Activated naive CD4-positive, alpha-beta T cell treated with anti-CD3 and anti-CD28 coated beads for 36 hours (primary cell): ENCODE measurements at regions not wholly inside any gene's neighbourhood (a gene's known extent, or its start where the extent isn't known, plus 50 kb on each side); places are given as distances from the start of the nearest gene placed in this dataset.

Source experiments
- CTCF ChIA-PET: fragments of 350-600 bp; sonication (Branson Sonifier 250); formaldehyde crosslinking; loops from one replicate; lab custom pipeline; 2021; ENCODE audit warnings: antibody characterized with exemption; lab: Charles Lee
- DNase-seq: peaks from one replicate; pipeline ENCODE4 v3.0.0-alpha.2; 2020
- H3K27ac Mint-ChIP-seq: one replicate; pipeline ENCODE4 v1.8.0; 2021; ENCODE audit warnings: mild to moderate bottlenecking, mixed read lengths
- H3K27me3 Mint-ChIP-seq: one replicate; pipeline ENCODE4 v1.8.0; 2021; ENCODE audit warnings: low read depth, mixed read lengths
- H3K36me3 Mint-ChIP-seq: one replicate; pipeline ENCODE4 v1.8.0; 2021; ENCODE audit warnings: low read depth, mixed read lengths
- H3K4me1 Mint-ChIP-seq: one replicate; pipeline ENCODE4 v1.8.0; 2021; ENCODE audit warnings: low read depth, mixed read lengths
- H3K4me3 Mint-ChIP-seq: one replicate; pipeline ENCODE4 v1.8.0; 2021; ENCODE audit warnings: mild to moderate bottlenecking, moderate library complexity, mixed read lengths
- H3K9me3 Mint-ChIP-seq: one replicate; pipeline ENCODE4 v1.8.0; 2021; ENCODE audit warnings: mixed read lengths
- intact Hi-C: fragments of 100-400 bp; cut with micrococcal nuclease; formaldehyde crosslinking; loops from one replicate; pipeline ENCODE4 v1.15.1; 2023

GRCh38 chr10:62653254-62653653 lies 151.3 kb upstream of the ADO start:
- DNase-seq, result no peak
- no peak overlapping the region for H3K27ac Mint-ChIP-seq
- no peaks in the 10 kb centered on the region for H3K4me1 Mint-ChIP-seq
- CTCF ChIA-PET, result no interaction called here
- no peak overlapping the region for H3K4me3 Mint-ChIP-seq
- no peaks in the 10 kb centered on the region for H3K36me3 Mint-ChIP-seq
- intact Hi-C loops, result no loop called here
- H3K27me3 Mint-ChIP-seq, result no peaks in the 10 kb centered on the region
- no peaks in the 10 kb centered on the region for H3K9me3 Mint-ChIP-seq

- no peaks in the 10 kb centered on the region for H3K27me3 Mint-ChIP-seq
- no peaks in the 10 kb centered on the region for H3K36me3 Mint-ChIP-seq
- H3K4me1 Mint-ChIP-seq, result no peaks in the 10 kb centered on the region
- H3K27ac Mint-ChIP-seq, result no peak overlapping the region
- CTCF ChIA-PET, result no interaction called here
- intact Hi-C loops, result no loop called here
- no peak for DNase-seq
- no peaks in the 10 kb centered on the region for H3K9me3 Mint-ChIP-seq
- no peak overlapping the region for H3K4me3 Mint-ChIP-seq
Measured at GRCh38 chr10:62654966-62655336, 149.6 kb upstream of the ADO start.

- Mint-ChIP-seq H3K4me3 (no peak overlapping the region), H3K27me3 (no peaks in the 10 kb centered on the region), H3K4me1 (no peaks in the 10 kb centered on the region), H3K27ac (no peak overlapping the region), H3K9me3 (no peaks in the 10 kb centered on the region), H3K36me3 (no peaks in the 10 kb centered on the region)
- CTCF ChIA-PET, result no interaction called here
- DNase-seq, result no peak
- intact Hi-C loops, result no loop called here
Measured at GRCh38 chr10:62655337-62655994, 149.1 kb upstream of the ADO start.

- no peaks in the 10 kb centered on the region for H3K4me1 Mint-ChIP-seq
- intact Hi-C loops, result no loop called here
- no peaks in the 10 kb centered on the region for H3K36me3 Mint-ChIP-seq
- H3K27ac Mint-ChIP-seq, result no peak overlapping the region
- DNase-seq, result no peak
- H3K4me3 Mint-ChIP-seq, result no peak overlapping the region
- H3K27me3 Mint-ChIP-seq, result no peaks in the 10 kb centered on the region
- no peaks in the 10 kb centered on the region for H3K9me3 Mint-ChIP-seq
- CTCF ChIA-PET, result interaction anchor here (0.6 kb wide), 1 partner anchor 624 kb away, joined by 3 read pairs; no protein-coding TSS in a partner anchor
Measured at GRCh38 chr10:62657244-62657835, 147.2 kb upstream of the ADO start.

GRCh38 chr10:62658516-62658915 lies 146.0 kb upstream of the ADO start:
- Mint-ChIP-seq H3K27me3 (no peaks in the 10 kb centered on the region), H3K36me3 (no peaks in the 10 kb centered on the region), H3K4me1 (no peaks in the 10 kb centered on the region), H3K9me3 (no peaks in the 10 kb centered on the region), H3K4me3 (no peak overlapping the region), H3K27ac (no peak overlapping the region)
- intact Hi-C loops, result no loop called here
- no peak for DNase-seq
- CTCF ChIA-PET, result interaction anchor here (1.1 kb wide), 1 partner anchor 49 kb away, joined by 3 read pairs; no protein-coding TSS in a partner anchor

- Mint-ChIP-seq H3K27ac (no peak overlapping the region), H3K27me3 (no peaks in the 10 kb centered on the region), H3K36me3 (no peaks in the 10 kb centered on the region), H3K9me3 (no peaks in the 10 kb centered on the region), H3K4me1 (no peaks in the 10 kb centered on the region), H3K4me3 (no peak overlapping the region)
- no peak for DNase-seq
- CTCF ChIA-PET, result interaction anchor here (0.5 kb wide), 1 partner anchor 18 kb away, joined by 3 read pairs; no protein-coding TSS in a partner anchor
- intact Hi-C loops, result no loop called here
Measured at GRCh38 chr10:62661143-62661542, 143.4 kb upstream of the ADO start.

GRCh38 chr10:62662486-62662885 lies 142.0 kb upstream of the ADO start:
- intact Hi-C loops, result no loop called here
- CTCF ChIA-PET, result no interaction called here
- no peak for DNase-seq
- Mint-ChIP-seq H3K4me1 (no peaks in the 10 kb centered on the region), H3K9me3 (no peaks in the 10 kb centered on the region), H3K27me3 (no peaks in the 10 kb centered on the region), H3K36me3 (no peaks in the 10 kb centered on the region), H3K4me3 (no peak overlapping the region), H3K27ac (no peak overlapping the region)

GRCh38 chr10:62665771-62666170 lies 138.7 kb upstream of the ADO start:
- H3K27me3 Mint-ChIP-seq, result no peaks in the 10 kb centered on the region
- H3K4me1 Mint-ChIP-seq, result peaks cover under 1% of the 10 kb centered on the region
- H3K27ac Mint-ChIP-seq, result no peak overlapping the region
- no peaks in the 10 kb centered on the region for H3K36me3 Mint-ChIP-seq
- no peaks in the 10 kb centered on the region for H3K9me3 Mint-ChIP-seq
- intact Hi-C loops, result no loop called here
- CTCF ChIA-PET, result no interaction called here
- no peak overlapping the region for H3K4me3 Mint-ChIP-seq
- no peak for DNase-seq

- no peaks in the 10 kb centered on the region for H3K27me3 Mint-ChIP-seq
- CTCF ChIA-PET, result no interaction called here
Measured at GRCh38 chr10:62666275-62666674, 138.2 kb upstream of the ADO start.

GRCh38 chr10:62669341-62669740 lies 135.2 kb upstream of the ADO start:
- CTCF ChIA-PET, result interaction anchor here (0.9 kb wide), 1 partner anchor 147 kb away, joined by 3 read pairs; the partner anchor contains the start of gene EGR2
- H3K4me1 Mint-ChIP-seq, result peaks cover 6% of the 10 kb centered on the region
- H3K36me3 Mint-ChIP-seq, result no peaks in the 10 kb centered on the region
- H3K27ac Mint-ChIP-seq, result no peak overlapping the region
- no peak for DNase-seq
- H3K9me3 Mint-ChIP-seq, result no peaks in the 10 kb centered on the region
- intact Hi-C loops, result no loop called here
- no peak overlapping the region for H3K4me3 Mint-ChIP-seq
- no peaks in the 10 kb centered on the region for H3K27me3 Mint-ChIP-seq

More at GRCh38 chr10:62666275-62666674, 138.2 kb upstream of the ADO start:
- DNase-seq, result no peak
- Mint-ChIP-seq H3K27ac (no peak overlapping the region), H3K9me3 (no peaks in the 10 kb centered on the region), H3K4me3 (no peak overlapping the region), H3K4me1 (peaks cover 5% of the 10 kb centered on the region), H3K36me3 (no peaks in the 10 kb centered on the region)
- intact Hi-C loops, result no loop called here

- Mint-ChIP-seq H3K27me3 (no peaks in the 10 kb centered on the region), H3K9me3 (no peaks in the 10 kb centered on the region), H3K4me3 (no peak overlapping the region), H3K27ac (no peak overlapping the region), H3K4me1 (peaks cover 6% of the 10 kb centered on the region), H3K36me3 (no peaks in the 10 kb centered on the region)
- CTCF ChIA-PET, result interaction anchor here (0.8 to 1.0 kb wide), 2 partner anchors 8 to 78 kb away, joined by 3 read pairs; no protein-coding TSS in a partner anchor
- DNase-seq, result no peak
- intact Hi-C loops, result no loop called here
Measured at GRCh38 chr10:62671104-62671503, 133.4 kb upstream of the ADO start.

GRCh38 chr10:62681211-62681940 lies 123.1 kb upstream of the ADO start:
- no peaks in the 10 kb centered on the region for H3K27me3 Mint-ChIP-seq
- CTCF ChIA-PET, result interaction anchor here (0.6 to 3.0 kb wide), 14 partner anchors 9 to 382 kb away, joined by 3 to 17 read pairs (median 6); partner anchors contain the start of gene EGR2
- H3K27ac Mint-ChIP-seq, result peak overlapping the region; percentile 72
- peaks cover 11% of the 10 kb centered on the region for H3K9me3 Mint-ChIP-seq
- peaks cover 5% of the 10 kb centered on the region for H3K36me3 Mint-ChIP-seq
- peak; percentile 93 for DNase-seq
- peaks cover 33% of the 10 kb centered on the region for H3K4me1 Mint-ChIP-seq
- no peak overlapping the region for H3K4me3 Mint-ChIP-seq
- intact Hi-C loops, result loop anchor here (1.0 to 5.0 kb wide), 17 partner anchors 44 to 1026 kb away; partner anchors contain the start of genes ARID5B and EGR2
